ENCODE measurements at regions not wholly inside any gene's neighbourhood (a gene's known extent, or its start where the extent isn't known, plus 50 kb on each side); places are given as distances from the start of the nearest gene placed in this dataset.

GRCh38 chr21:14686466-14687267, 140.6 kb upstream of the SAMSN1 start:
- DNase-seq (ENCODE audit: insufficient read length, low spot score) (no peak), FAIRE-seq (peak; percentile 92)
- peak; percentile 59; the same call in 1 of the 2 replicates for TF ChIP-seq POU2F2 (IDR thresholded peaks at IDR 0.05; ENCODE audit: low read depth, low read length)
- TF ChIP-seq POLR2AphosphoS5 (IDR thresholded peaks at IDR 0.05; ENCODE audit: low read depth, low read length) = no peak

GRCh38 chr21:14685568-14685967, 139.5 kb upstream of the SAMSN1 start:
- DNase-seq (ENCODE audit: insufficient read length, low spot score) (no peak), FAIRE-seq (peak; percentile 60)
- peak; percentile 89 for TF ChIP-seq SPI1 (IDR thresholded peaks at IDR 0.05; ENCODE audit: low read depth, low read length)
- no peak for TF ChIP-seq POLR2AphosphoS5 (IDR thresholded peaks at IDR 0.05; ENCODE audit: low read depth, low read length)
- TF ChIP-seq TAF1 (IDR thresholded peaks at IDR 0.05; ENCODE audit: low read depth, low read length) = no peak
- no peak for TF ChIP-seq POLR2A (IDR thresholded peaks at IDR 0.05; ENCODE audit: low read depth, low read length)

GRCh38 chr21:14684071-14684470, 138.0 kb upstream of the SAMSN1 start:
- TF ChIP-seq POLR2AphosphoS5 (IDR thresholded peaks at IDR 0.05; ENCODE audit: low read depth, low read length) (no peak), SPI1 (IDR thresholded peaks at IDR 0.05; ENCODE audit: low read depth, low read length) (peak; percentile 98)
- DNase-seq (ENCODE audit: insufficient read length, low spot score) (no peak), FAIRE-seq (peak; percentile 96)

GRCh38 chr21:14683063-14683462, 136.9 kb upstream of the SAMSN1 start:
- FAIRE-seq = peak; percentile 31
- TF ChIP-seq SPI1 (IDR thresholded peaks at IDR 0.05; ENCODE audit: low read depth, low read length) (peak; percentile 46), TAF1 (IDR thresholded peaks at IDR 0.05; ENCODE audit: low read depth, low read length) (no peak)
- no peak for DNase-seq (ENCODE audit: insufficient read length, low spot score)

GRCh38 chr21:14678973-14679574, 133.0 kb upstream of the SAMSN1 start:
- FAIRE-seq (no peak), DNase-seq (ENCODE audit: insufficient read length, low spot score) (no peak)
- TF ChIP-seq TAF1 (IDR thresholded peaks at IDR 0.05; ENCODE audit: low read depth, low read length) (no peak), PAX5 (IDR thresholded peaks at IDR 0.05; ENCODE audit: insufficient read depth, low read length, severe bottlenecking) (no peak), POLR2AphosphoS5 (IDR thresholded peaks at IDR 0.05; ENCODE audit: low read depth, low read length) (no peak), POU2F2 (IDR thresholded peaks at IDR 0.05; ENCODE audit: low read depth, low read length) (no peak), POLR2A (IDR thresholded peaks at IDR 0.05; ENCODE audit: low read depth, low read length) (no peak), SPI1 (IDR thresholded peaks at IDR 0.05; ENCODE audit: low read depth, low read length) (no peak)

GRCh38 chr21:14677639-14678179, 131.6 kb upstream of the SAMSN1 start:
- DNase-seq (ENCODE audit: insufficient read length, low spot score) = no peak
- TF ChIP-seq POU2F2 (IDR thresholded peaks at IDR 0.05; ENCODE audit: low read depth, low read length) = no peak
- peak; percentile 75 for TF ChIP-seq SPI1 (IDR thresholded peaks at IDR 0.05; ENCODE audit: low read depth, low read length)
- TF ChIP-seq TAF1 (IDR thresholded peaks at IDR 0.05; ENCODE audit: low read depth, low read length) = no peak
- FAIRE-seq = no peak

- DNase-seq (ENCODE audit: insufficient read length, low spot score) (no peak), FAIRE-seq (peak; percentile 33)
- no peak for TF ChIP-seq POLR2A (IDR thresholded peaks at IDR 0.05; ENCODE audit: low read depth, low read length)
- no peak for TF ChIP-seq TAF1 (IDR thresholded peaks at IDR 0.05; ENCODE audit: low read depth, low read length)
- no peak for TF ChIP-seq POLR2AphosphoS5 (IDR thresholded peaks at IDR 0.05; ENCODE audit: low read depth, low read length)
- TF ChIP-seq POU2F2 (IDR thresholded peaks at IDR 0.05; ENCODE audit: low read depth, low read length) = no peak
- TF ChIP-seq PAX5 (IDR thresholded peaks at IDR 0.05; ENCODE audit: insufficient read depth, low read length, severe bottlenecking) = no peak
- no peak for TF ChIP-seq SPI1 (IDR thresholded peaks at IDR 0.05; ENCODE audit: low read depth, low read length)
Observed at GRCh38 chr21:14677013-14677412, 130.9 kb upstream of the SAMSN1 start.

- TF ChIP-seq POLR2A (IDR thresholded peaks at IDR 0.05; ENCODE audit: low read depth, low read length) = no peak
- TF ChIP-seq PAX5 (IDR thresholded peaks at IDR 0.05; ENCODE audit: insufficient read depth, low read length, severe bottlenecking) = no peak
- no peak for TF ChIP-seq POU2F2 (IDR thresholded peaks at IDR 0.05; ENCODE audit: low read depth, low read length)
- TF ChIP-seq TAF1 (IDR thresholded peaks at IDR 0.05; ENCODE audit: low read depth, low read length) = no peak
- TF ChIP-seq POLR2AphosphoS5 (IDR thresholded peaks at IDR 0.05; ENCODE audit: low read depth, low read length) = no peak
- TF ChIP-seq SPI1 (IDR thresholded peaks at IDR 0.05; ENCODE audit: low read depth, low read length) = peak; percentile 97
- peak; percentile 87 for FAIRE-seq
- no peak for DNase-seq (ENCODE audit: insufficient read length, low spot score)
Observed at GRCh38 chr21:14675774-14676530, 129.8 kb upstream of the SAMSN1 start.

- DNase-seq (ENCODE audit: insufficient read length, low spot score) (no peak), FAIRE-seq (no peak)
- TF ChIP-seq TAF1 (IDR thresholded peaks at IDR 0.05; ENCODE audit: low read depth, low read length) (no peak), PAX5 (IDR thresholded peaks at IDR 0.05; ENCODE audit: insufficient read depth, low read length, severe bottlenecking) (no peak), SPI1 (IDR thresholded peaks at IDR 0.05; ENCODE audit: low read depth, low read length) (no peak), POLR2A (IDR thresholded peaks at IDR 0.05; ENCODE audit: low read depth, low read length) (no peak), POLR2AphosphoS5 (IDR thresholded peaks at IDR 0.05; ENCODE audit: low read depth, low read length) (no peak), POU2F2 (IDR thresholded peaks at IDR 0.05; ENCODE audit: low read depth, low read length) (no peak)
Observed at GRCh38 chr21:14673649-14674048, 127.5 kb upstream of the SAMSN1 start.

GRCh38 chr21:14672466-14672865, 126.4 kb upstream of the SAMSN1 start:
- DNase-seq (ENCODE audit: insufficient read length, low spot score) = no peak

More at GRCh38 chr21:14672466-14672865, 126.4 kb upstream of the SAMSN1 start:
- no peak for FAIRE-seq
- TF ChIP-seq SPI1 (IDR thresholded peaks at IDR 0.05; ENCODE audit: low read depth, low read length) (no peak), POLR2AphosphoS5 (IDR thresholded peaks at IDR 0.05; ENCODE audit: low read depth, low read length) (no peak)

All from GM12891 (cell line).